ENCODE measurements at regions not wholly inside any gene's neighbourhood (a gene's known extent, or its start where the extent isn't known, plus 50 kb on each side); places are given as distances from the start of the nearest gene placed in this dataset.
"Not testable (repeated sequence)": the region's sequence is repeated elsewhere in the genome, so short reads cannot be mapped to it uniquely, and the experiment has no call there.

GRCh38 chr17:26936645-26937044, 357.3 kb upstream of the WSB1 start:
- WGBS (ENCODE audit: insufficient coverage): 84% methylated on average over 4 of the region's 4 CpGs
- peaks cover 49% of the 10 kb centered on the region for H3K9me3 ChIP-seq (ENCODE audit: control insufficient read depth, insufficient read depth, low read length)
- intact Hi-C loops (cut with micrococcal nuclease); H3K36me3 Mint-ChIP-seq; H3K4me3 Mint-ChIP-seq; H3K27me3 Mint-ChIP-seq (ENCODE audit: low read depth in 2 of 2); H3K27ac ChIP-seq (ENCODE audit: low read length); H3K4me1 Mint-ChIP-seq; H3K27ac Mint-ChIP-seq; H3K4me3 ChIP-seq (ENCODE audit: low read length); DNase-seq; H3K27me3 ChIP-seq (ENCODE audit: control insufficient read depth, insufficient read depth, low read length); H3K4me1 ChIP-seq (ENCODE audit: control insufficient read depth, insufficient read depth, low read length); H3K36me3 ChIP-seq (ENCODE audit: control insufficient read depth, insufficient read depth, low read length); H3K9me3 Mint-ChIP-seq: not testable (repeated sequence)
- ATAC-seq: peak in 1 of 3 donors; percentile 26

DNA sequence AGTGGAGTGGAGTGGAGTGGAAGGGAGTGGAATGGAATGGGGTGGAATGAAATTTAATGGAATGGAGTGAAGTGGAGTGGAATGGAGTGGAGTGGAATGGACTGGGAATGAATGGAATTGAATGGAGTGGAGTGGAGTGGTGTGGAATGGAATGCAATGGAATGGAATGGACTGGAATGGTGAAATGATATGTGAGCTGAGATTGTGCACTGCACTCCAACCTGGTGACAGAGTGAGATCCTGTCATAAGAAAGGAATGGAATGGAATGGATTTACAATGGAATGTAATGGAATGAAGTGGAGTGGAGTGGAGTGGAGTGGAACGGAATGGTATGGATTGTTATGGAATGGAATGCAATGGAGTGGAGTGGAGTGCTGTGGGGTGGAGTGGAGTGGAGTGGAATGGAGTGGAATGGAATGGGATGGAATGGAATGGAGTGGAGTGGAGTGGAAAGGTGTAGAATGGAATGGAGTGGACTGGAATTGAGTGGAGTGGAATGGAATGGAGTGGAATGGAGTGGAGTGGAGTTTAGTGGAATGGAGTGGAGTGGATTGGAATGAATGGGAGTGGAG, 356.1 kb upstream of the WSB1 start:
- DNase-seq; H3K27me3 ChIP-seq (ENCODE audit: control insufficient read depth, insufficient read depth, low read length); H3K4me3 Mint-ChIP-seq; H3K9me3 Mint-ChIP-seq; H3K27me3 Mint-ChIP-seq (ENCODE audit: low read depth in 2 of 2); H3K27ac Mint-ChIP-seq; H3K36me3 Mint-ChIP-seq; H3K4me1 ChIP-seq (ENCODE audit: control insufficient read depth, insufficient read depth, low read length); intact Hi-C loops (cut with micrococcal nuclease); H3K36me3 ChIP-seq (ENCODE audit: control insufficient read depth, insufficient read depth, low read length); H3K27ac ChIP-seq (ENCODE audit: low read length); H3K4me3 ChIP-seq (ENCODE audit: low read length); H3K4me1 Mint-ChIP-seq: not testable (repeated sequence)
- H3K9me3 ChIP-seq (ENCODE audit: control insufficient read depth, insufficient read depth, low read length): peaks cover 49% of the 10 kb centered on the region
- ATAC-seq: peak in 2 of 3 donors; percentile 18 to 64
- 46% methylated on average over 1 of the region's 1 CpG for WGBS (ENCODE audit: insufficient coverage)

- H3K27ac ChIP-seq (ENCODE audit: low read length); H3K4me3 Mint-ChIP-seq; H3K27ac Mint-ChIP-seq; H3K9me3 Mint-ChIP-seq; ATAC-seq; H3K4me1 Mint-ChIP-seq; H3K4me3 ChIP-seq (ENCODE audit: low read length); H3K4me1 ChIP-seq (ENCODE audit: control insufficient read depth, insufficient read depth, low read length); H3K36me3 Mint-ChIP-seq; DNase-seq; intact Hi-C loops (cut with micrococcal nuclease); H3K27me3 Mint-ChIP-seq (ENCODE audit: low read depth in 2 of 2); H3K36me3 ChIP-seq (ENCODE audit: control insufficient read depth, insufficient read depth, low read length); H3K27me3 ChIP-seq (ENCODE audit: control insufficient read depth, insufficient read depth, low read length): not testable (repeated sequence)
- H3K9me3 ChIP-seq (ENCODE audit: control insufficient read depth, insufficient read depth, low read length): peaks cover 49% of the 10 kb centered on the region
- 87% methylated on average over 8 of the region's 8 CpGs for WGBS (ENCODE audit: insufficient coverage)
Observed at GRCh38 chr17:26939755-26940154, 354.2 kb upstream of the WSB1 start.

GRCh38 chr17:26940587-26940986, 353.3 kb upstream of the WSB1 start:
- H3K27ac ChIP-seq (ENCODE audit: low read length); H3K4me3 Mint-ChIP-seq; H3K4me1 Mint-ChIP-seq; intact Hi-C loops (cut with micrococcal nuclease); H3K9me3 Mint-ChIP-seq; H3K27me3 ChIP-seq (ENCODE audit: control insufficient read depth, insufficient read depth, low read length); H3K36me3 Mint-ChIP-seq; H3K36me3 ChIP-seq (ENCODE audit: control insufficient read depth, insufficient read depth, low read length); H3K27ac Mint-ChIP-seq; H3K4me1 ChIP-seq (ENCODE audit: control insufficient read depth, insufficient read depth, low read length); H3K27me3 Mint-ChIP-seq (ENCODE audit: low read depth in 2 of 2); H3K4me3 ChIP-seq (ENCODE audit: low read length); DNase-seq: not testable (repeated sequence)
- ATAC-seq: peak in 1 of 3 donors; percentile 59
- peaks cover 49% of the 10 kb centered on the region for H3K9me3 ChIP-seq (ENCODE audit: control insufficient read depth, insufficient read depth, low read length)
- 48% methylated on average over 2 of the region's 2 CpGs for WGBS (ENCODE audit: insufficient coverage)

- Mint-ChIP-seq H3K27me3 (ENCODE audit: low read depth in 2 of 2) (peaks cover 4 to 6% of the 10 kb centered on the region in 2 donors), H3K27ac (no peak overlapping the region), H3K4me1 (no peaks in the 10 kb centered on the region), H3K9me3 (peaks cover 2% of the 10 kb centered on the region in 2 donors), H3K36me3 (no peaks in the 10 kb centered on the region), H3K4me3 (no peak overlapping the region)
- Histone ChIP-seq H3K27ac (ENCODE audit: low read length) (no peak overlapping the region), H3K4me1 (ENCODE audit: control insufficient read depth, insufficient read depth, low read length) (no peaks in the 10 kb centered on the region), H3K9me3 (ENCODE audit: control insufficient read depth, insufficient read depth, low read length) (peaks cover 4% of the 10 kb centered on the region), H3K4me3 (ENCODE audit: low read length) (no peak overlapping the region), H3K36me3 (ENCODE audit: control insufficient read depth, insufficient read depth, low read length) (no peaks in the 10 kb centered on the region), H3K27me3 (ENCODE audit: control insufficient read depth, insufficient read depth, low read length) (no peaks in the 10 kb centered on the region)
- no peak for TF ChIP-seq CTCF (IDR thresholded peaks at IDR 0.05)
- intact Hi-C loops (cut with micrococcal nuclease): no loop called here
- WGBS (ENCODE audit: insufficient coverage): 35% methylated on average over 89 of the region's 91 CpGs
- ATAC-seq (no peak), DNase-seq (no peak)
Observed at GRCh38 chr17:26962255-26963162, 331.4 kb upstream of the WSB1 start.
